ENCODE measurements at regions not wholly inside any gene's neighbourhood (a gene's known extent, or its start where the extent isn't known, plus 50 kb on each side); places are given as distances from the start of the nearest gene placed in this dataset.

DNA sequence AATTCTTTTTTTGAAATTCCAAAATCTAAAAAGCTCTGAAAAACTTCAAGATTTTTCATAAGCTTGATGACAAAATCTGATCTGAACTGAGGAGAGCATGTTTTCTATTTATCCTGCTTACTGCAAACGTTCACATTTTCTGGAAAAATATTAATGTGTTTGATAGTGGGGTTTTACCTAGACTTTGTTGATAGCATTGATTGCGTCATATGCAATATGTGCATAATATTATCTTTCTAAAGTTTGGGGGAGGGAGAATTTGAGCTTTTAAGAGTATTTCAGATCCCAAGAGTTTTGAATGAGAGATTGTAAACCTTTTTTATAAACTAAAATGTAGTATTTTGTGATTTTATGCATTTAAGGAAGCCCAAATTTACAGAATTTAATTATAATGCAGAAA lies 62.8 kb upstream of the CDH6 start:
- ATAC-seq (ENCODE audit: insufficient read depth, low read depth) = no peak
- H3K27ac ChIP-seq (ENCODE audit: low read length) = no peak overlapping the region
- H2AFZ ChIP-seq (ENCODE audit: low read depth, low read length) = no peak overlapping the region
- no peaks in the 10 kb centered on the region for H3K27me3 ChIP-seq (ENCODE audit: insufficient read depth, low read length, poor library complexity)
- H3K9me3 ChIP-seq (ENCODE audit: insufficient read depth, low read length, severe bottlenecking) = no peaks in the 10 kb centered on the region
- no peaks in the 10 kb centered on the region for H3K79me2 ChIP-seq (ENCODE audit: insufficient read depth, low read length)
- no peaks in the 10 kb centered on the region for H4K20me1 ChIP-seq (ENCODE audit: insufficient read depth, low read length)
- no peak for DNase-seq
- H3K4me2 ChIP-seq (ENCODE audit: insufficient read depth, low read length) = no peak overlapping the region
- H3K4me3 ChIP-seq (ENCODE audit: low read depth in 1 of 2, low read length in 2 of 2) = no peak overlapping the region
- H3K9ac ChIP-seq (ENCODE audit: low read depth, low read length) = no peak overlapping the region
- TF ChIP-seq, protein P1, sequence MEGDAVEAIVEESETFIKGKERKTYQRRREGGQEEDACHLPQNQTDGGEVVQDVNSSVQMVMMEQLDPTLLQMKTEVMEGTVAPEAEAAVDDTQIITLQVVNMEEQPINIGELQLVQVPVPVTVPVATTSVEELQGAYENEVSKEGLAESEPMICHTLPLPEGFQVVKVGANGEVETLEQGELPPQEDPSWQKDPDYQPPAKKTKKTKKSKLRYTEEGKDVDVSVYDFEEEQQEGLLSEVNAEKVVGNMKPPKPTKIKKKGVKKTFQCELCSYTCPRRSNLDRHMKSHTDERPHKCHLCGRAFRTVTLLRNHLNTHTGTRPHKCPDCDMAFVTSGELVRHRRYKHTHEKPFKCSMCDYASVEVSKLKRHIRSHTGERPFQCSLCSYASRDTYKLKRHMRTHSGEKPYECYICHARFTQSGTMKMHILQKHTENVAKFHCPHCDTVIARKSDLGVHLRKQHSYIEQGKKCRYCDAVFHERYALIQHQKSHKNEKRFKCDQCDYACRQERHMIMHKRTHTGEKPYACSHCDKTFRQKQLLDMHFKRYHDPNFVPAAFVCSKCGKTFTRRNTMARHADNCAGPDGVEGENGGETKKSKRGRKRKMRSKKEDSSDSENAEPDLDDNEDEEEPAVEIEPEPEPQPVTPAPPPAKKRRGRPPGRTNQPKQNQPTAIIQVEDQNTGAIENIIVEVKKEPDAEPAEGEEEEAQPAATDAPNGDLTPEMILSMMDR (IDR thresholded peaks at IDR 0.05; ENCODE audit: borderline replicate concordance, extremely low read depth, low read length, poor library complexity, severe bottlenecking) = no peak
- TF ChIP-seq EZH2 (IDR thresholded peaks at IDR 0.05; ENCODE audit: borderline replicate concordance, low read depth, low read length, severe bottlenecking) = no peak
- no peaks in the 10 kb centered on the region for H3K36me3 ChIP-seq (ENCODE audit: insufficient read depth, low read length)
- H3K4me1 ChIP-seq (ENCODE audit: insufficient read depth, low read length) = no peaks in the 10 kb centered on the region

- no peak overlapping the region for H3K27ac ChIP-seq (ENCODE audit: low read length)
- no peak overlapping the region for H2AFZ ChIP-seq (ENCODE audit: low read depth, low read length)
- ATAC-seq (ENCODE audit: insufficient read depth, low read depth) (no peak), DNase-seq (no peak)
- H3K9me3 ChIP-seq (ENCODE audit: insufficient read depth, low read length, severe bottlenecking) = no peaks in the 10 kb centered on the region
- no peaks in the 10 kb centered on the region for H3K4me1 ChIP-seq (ENCODE audit: insufficient read depth, low read length)
- no peaks in the 10 kb centered on the region for H3K27me3 ChIP-seq (ENCODE audit: insufficient read depth, low read length, poor library complexity)
- H3K36me3 ChIP-seq (ENCODE audit: insufficient read depth, low read length) = no peaks in the 10 kb centered on the region
- no peak overlapping the region for H3K4me3 ChIP-seq (ENCODE audit: low read depth in 1 of 2, low read length in 2 of 2)
- H3K4me2 ChIP-seq (ENCODE audit: insufficient read depth, low read length) = no peak overlapping the region
- no peaks in the 10 kb centered on the region for H3K79me2 ChIP-seq (ENCODE audit: insufficient read depth, low read length)
- TF ChIP-seq, protein P1 (IDR thresholded peaks at IDR 0.05; ENCODE audit: borderline replicate concordance, extremely low read depth, low read length, poor library complexity, severe bottlenecking) = no peak
- TF ChIP-seq EZH2 (IDR thresholded peaks at IDR 0.05; ENCODE audit: borderline replicate concordance, low read depth, low read length, severe bottlenecking) = no peak
- H4K20me1 ChIP-seq (ENCODE audit: insufficient read depth, low read length) = no peaks in the 10 kb centered on the region
- no peak overlapping the region for H3K9ac ChIP-seq (ENCODE audit: low read depth, low read length)
Observed at GRCh38 chr5:31124651-31125305, 68.7 kb upstream of the CDH6 start.

DNA sequence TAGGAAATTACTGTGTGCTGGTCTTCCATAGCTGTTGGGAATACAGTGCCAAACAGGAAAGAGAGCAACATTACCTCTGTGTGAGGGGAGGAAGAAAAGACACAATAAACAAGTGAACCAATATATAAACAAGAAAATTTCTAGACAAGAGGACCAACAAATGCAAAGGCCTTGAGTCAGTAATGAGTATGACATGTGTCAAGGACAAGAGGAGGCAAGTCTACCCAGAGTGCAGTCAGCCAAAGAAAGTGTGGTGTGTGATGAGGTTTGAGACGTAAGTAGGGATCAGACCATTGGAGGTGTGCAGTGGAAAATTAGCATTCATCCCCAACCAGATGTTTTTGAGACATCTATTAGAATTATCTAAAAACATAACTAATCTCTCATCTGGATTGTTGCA lies 69.5 kb upstream of the CDH6 start:
- no peaks in the 10 kb centered on the region for H4K20me1 ChIP-seq (ENCODE audit: insufficient read depth, low read length)
- no peaks in the 10 kb centered on the region for H3K4me1 ChIP-seq (ENCODE audit: insufficient read depth, low read length)
- H3K79me2 ChIP-seq (ENCODE audit: insufficient read depth, low read length) = no peaks in the 10 kb centered on the region
- no peak for ATAC-seq (ENCODE audit: insufficient read depth, low read depth)
- no peak overlapping the region for H3K4me2 ChIP-seq (ENCODE audit: insufficient read depth, low read length)
- no peak overlapping the region for H3K9ac ChIP-seq (ENCODE audit: low read depth, low read length)
- H2AFZ ChIP-seq (ENCODE audit: low read depth, low read length) = no peak overlapping the region
- no peak for TF ChIP-seq EZH2 (IDR thresholded peaks at IDR 0.05; ENCODE audit: borderline replicate concordance, low read depth, low read length, severe bottlenecking)
- TF ChIP-seq, protein P1 (IDR thresholded peaks at IDR 0.05; ENCODE audit: borderline replicate concordance, extremely low read depth, low read length, poor library complexity, severe bottlenecking) = no peak
- no peak overlapping the region for H3K27ac ChIP-seq (ENCODE audit: low read length)
- H3K27me3 ChIP-seq (ENCODE audit: insufficient read depth, low read length, poor library complexity) = no peaks in the 10 kb centered on the region
- DNase-seq = no peak
- H3K36me3 ChIP-seq (ENCODE audit: insufficient read depth, low read length) = no peaks in the 10 kb centered on the region
- no peaks in the 10 kb centered on the region for H3K9me3 ChIP-seq (ENCODE audit: insufficient read depth, low read length, severe bottlenecking)
- no peak overlapping the region for H3K4me3 ChIP-seq (ENCODE audit: low read depth in 1 of 2, low read length in 2 of 2)

All from DND-41 (cell line).